Ovary (tissue), 3 donors: ENCODE measurements at regions not wholly inside any gene's neighbourhood (a gene's known extent, or its start where the extent isn't known, plus 50 kb on each side); places are given as distances from the start of the nearest gene placed in this dataset.

ENCODE experiments used
- EP300 ChIP-seq: sonication (generic); formaldehyde crosslinking; IDR thresholded peaks from one replicate; pipeline ENCODE4 v1.6.1; 2017; ENCODE audit warnings: antibody characterized with exemption
- POLR2A ChIP-seq: fragments of 450-650 bp; IDR thresholded peaks from one replicate; pipeline ENCODE4 v1.6.1; 2017; ENCODE audit warnings: antibody characterized with exemption, mild to moderate bottlenecking, moderate library complexity
- TF ChIP-seq, protein P1 (sequence below), 3 donors: fragments of 450-650 bp in 2 of 3; fragments of 200-600 bp in 1 of 3; IDR thresholded peaks; one replicate each; pipeline versions ENCODE4 v1.5.1 to v1.8.0; 2016 to 2022; ENCODE audit warnings: antibody characterized with exemption in 3 of 3, mild to moderate bottlenecking in 1 of 3
- donor health status: DM: no; HTN: no; CAD: no.

DNA sequence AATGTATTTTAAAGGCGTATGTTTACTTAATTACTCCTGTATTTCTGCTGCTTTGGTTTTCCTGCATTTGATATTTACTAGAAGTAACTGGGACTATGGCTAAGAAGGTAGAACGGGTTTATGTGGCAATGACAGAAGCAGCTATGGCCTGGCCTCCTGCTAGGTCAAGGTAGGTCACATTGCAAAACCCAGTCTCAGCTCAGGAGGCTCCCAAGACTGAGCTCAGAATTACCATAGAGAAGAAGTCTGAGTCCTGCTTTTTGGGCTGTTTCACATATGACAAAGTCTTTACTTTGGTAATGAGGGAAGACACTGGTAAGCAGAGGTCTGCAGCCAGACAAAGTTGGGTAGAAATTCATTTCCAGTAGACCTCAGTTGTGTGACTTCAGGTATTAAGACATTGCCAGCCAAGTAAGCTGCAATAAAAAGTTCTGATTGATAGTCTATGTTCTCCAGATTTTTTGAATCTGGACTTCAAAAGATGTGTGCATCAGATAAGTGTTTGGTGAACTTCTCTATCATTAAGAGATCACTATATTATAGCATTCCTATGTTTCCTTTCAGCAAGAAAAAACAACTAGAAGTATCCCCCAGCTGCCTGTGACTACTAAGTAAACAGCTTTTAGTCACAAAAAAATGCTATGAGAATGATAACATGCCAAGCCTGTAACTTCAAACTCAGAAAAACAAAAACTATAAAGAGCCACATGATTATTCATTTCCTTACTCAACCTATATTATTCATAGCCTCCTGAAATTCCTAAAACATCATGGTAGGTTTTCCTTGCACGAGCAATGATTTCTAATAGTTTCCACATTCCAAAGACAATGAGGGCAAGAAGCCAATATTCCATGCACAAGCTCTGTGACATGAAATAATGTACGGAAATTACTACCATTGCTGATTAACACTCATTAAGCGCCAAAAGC, 312.3 kb downstream of the HAO1 start:
- TF ChIP-seq, protein P1, sequence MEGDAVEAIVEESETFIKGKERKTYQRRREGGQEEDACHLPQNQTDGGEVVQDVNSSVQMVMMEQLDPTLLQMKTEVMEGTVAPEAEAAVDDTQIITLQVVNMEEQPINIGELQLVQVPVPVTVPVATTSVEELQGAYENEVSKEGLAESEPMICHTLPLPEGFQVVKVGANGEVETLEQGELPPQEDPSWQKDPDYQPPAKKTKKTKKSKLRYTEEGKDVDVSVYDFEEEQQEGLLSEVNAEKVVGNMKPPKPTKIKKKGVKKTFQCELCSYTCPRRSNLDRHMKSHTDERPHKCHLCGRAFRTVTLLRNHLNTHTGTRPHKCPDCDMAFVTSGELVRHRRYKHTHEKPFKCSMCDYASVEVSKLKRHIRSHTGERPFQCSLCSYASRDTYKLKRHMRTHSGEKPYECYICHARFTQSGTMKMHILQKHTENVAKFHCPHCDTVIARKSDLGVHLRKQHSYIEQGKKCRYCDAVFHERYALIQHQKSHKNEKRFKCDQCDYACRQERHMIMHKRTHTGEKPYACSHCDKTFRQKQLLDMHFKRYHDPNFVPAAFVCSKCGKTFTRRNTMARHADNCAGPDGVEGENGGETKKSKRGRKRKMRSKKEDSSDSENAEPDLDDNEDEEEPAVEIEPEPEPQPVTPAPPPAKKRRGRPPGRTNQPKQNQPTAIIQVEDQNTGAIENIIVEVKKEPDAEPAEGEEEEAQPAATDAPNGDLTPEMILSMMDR (IDR thresholded peaks at IDR 0.05), result no peak
- TF ChIP-seq POLR2A, result no peak
- no peak for TF ChIP-seq EP300
